ENCODE measurements at regions not wholly inside any gene's neighbourhood (a gene's known extent, or its start where the extent isn't known, plus 50 kb on each side); places are given as distances from the start of the nearest gene placed in this dataset.

- no peak overlapping the region for H3K27ac ChIP-seq (ENCODE audit: low read depth, low read length)
- TF ChIP-seq POLR2A (IDR thresholded peaks at IDR 0.05; ENCODE audit: borderline replicate concordance, extremely low read depth, insufficient read depth, insufficient read length) (no peak), FOSL1 (IDR thresholded peaks at IDR 0.05; ENCODE audit: low read depth) (no peak), MAX (IDR thresholded peaks at IDR 0.05) (no peak), EZH2phosphoT487 (IDR thresholded peaks at IDR 0.05; ENCODE audit: borderline replicate concordance) (no peak), ELF1 (IDR thresholded peaks at IDR 0.05; ENCODE audit: borderline replicate concordance, low read depth) (no peak), RAD21 (IDR thresholded peaks at IDR 0.05; ENCODE audit: low read depth) (no peak)
- no peak overlapping the region for H3K4me2 ChIP-seq (ENCODE audit: low read length)
- ChIA-PET RAD21 (ENCODE audit: low non-redundant PET in 1 of 2, low total read pairs in 2 of 2, uncharacterized antibody in 2 of 2, unreplicated experiment in 2 of 2) (no interaction called here), CTCF (no interaction called here), POLR2A (no interaction called here)
- DNase-seq (ENCODE audit: low read depth, low spot score) (no peak), ATAC-seq (no peak)
- no peaks in the 10 kb centered on the region for H3K79me2 ChIP-seq (ENCODE audit: insufficient read depth, low read length)
- H3K9ac ChIP-seq (ENCODE audit: low read length), result no peak overlapping the region
- H4K20me1 ChIP-seq (ENCODE audit: insufficient read depth), result no peaks in the 10 kb centered on the region
- H3K27me3 ChIP-seq (ENCODE audit: insufficient read depth, low read length), result no peaks in the 10 kb centered on the region
- no peak overlapping the region for H3K4me3 ChIP-seq (replicated peaks in 1 of 2; ENCODE audit: low read depth in 1 of 2, low read length in 2 of 2)
- peaks cover 0 to 2% of the 10 kb centered on the region in 2 experiments; a peak in 1 of 4 replicates for H3K4me1 ChIP-seq (ENCODE audit: control insufficient read depth in 1 of 2, insufficient read depth in 2 of 2, low read length in 2 of 2)
- H3K9me2 ChIP-seq (ENCODE audit: insufficient read depth), result no peaks in the 10 kb centered on the region
- intact Hi-C loops (cut with micrococcal nuclease), result no loop called here
- H2AFZ ChIP-seq (ENCODE audit: low read depth, low read length, poor library complexity, severe bottlenecking), result no peak overlapping the region
- H3K9me3 ChIP-seq (ENCODE audit: control insufficient read depth in 1 of 2, insufficient read depth in 1 of 2, low read depth in 1 of 2, low read length in 2 of 2), result no peaks in the 10 kb centered on the region
- H3K36me3 ChIP-seq (ENCODE audit: control insufficient read depth in 1 of 2, insufficient read depth in 2 of 2, low read length in 2 of 2), result no peaks in the 10 kb centered on the region
- BruUV-seq (replicated peaks), result no TSS peak
Measured at GRCh38 chr6:49087369-49087768, 375.7 kb downstream of the MMUT start.

GRCh38 chr6:49082611-49083010 is 380.4 kb downstream of the MMUT start:
- ATAC-seq, result no peak
- Histone ChIP-seq H3K27ac (ENCODE audit: low read depth, low read length) (no peak overlapping the region), H3K4me1 (ENCODE audit: control insufficient read depth in 1 of 2, insufficient read depth in 2 of 2, low read length in 2 of 2) (peaks cover 0 to 2% of the 10 kb centered on the region in 2 experiments; a peak in 1 of 4 replicates), H3K9me3 (ENCODE audit: control insufficient read depth in 1 of 2, insufficient read depth in 1 of 2, low read depth in 1 of 2, low read length in 2 of 2) (no peaks in the 10 kb centered on the region), H3K9ac (ENCODE audit: low read length) (no peak overlapping the region), H3K27me3 (ENCODE audit: insufficient read depth, low read length) (no peaks in the 10 kb centered on the region), H3K4me3 (replicated peaks in 1 of 2; ENCODE audit: low read depth in 1 of 2, low read length in 2 of 2) (no peak overlapping the region), H3K36me3 (ENCODE audit: control insufficient read depth in 1 of 2, insufficient read depth in 2 of 2, low read length in 2 of 2) (no peaks in the 10 kb centered on the region), H3K79me2 (ENCODE audit: insufficient read depth, low read length) (no peaks in the 10 kb centered on the region), H3K4me2 (ENCODE audit: low read length) (no peak overlapping the region), H2AFZ (ENCODE audit: low read depth, low read length, poor library complexity, severe bottlenecking) (no peak overlapping the region), H3K9me2 (ENCODE audit: insufficient read depth) (no peaks in the 10 kb centered on the region), H4K20me1 (ENCODE audit: insufficient read depth) (no peaks in the 10 kb centered on the region)
- DNase-seq (ENCODE audit: low read depth, low spot score), result no peak
- no TSS peak for BruUV-seq (replicated peaks)
- POLR2A ChIA-PET, result no interaction called here
- RAD21 ChIA-PET (ENCODE audit: low non-redundant PET in 1 of 2, low total read pairs in 2 of 2, uncharacterized antibody in 2 of 2, unreplicated experiment in 2 of 2), result no interaction called here
- CTCF ChIA-PET, result no interaction called here
- intact Hi-C loops (cut with micrococcal nuclease), result no loop called here
- TF ChIP-seq EZH2phosphoT487 (IDR thresholded peaks at IDR 0.05; ENCODE audit: borderline replicate concordance) (no peak), TCF7L2 (IDR thresholded peaks at IDR 0.05; ENCODE audit: borderline replicate concordance, extremely low read depth, insufficient read depth, insufficient read length) (no peak), RAD21 (IDR thresholded peaks at IDR 0.05; ENCODE audit: low read depth) (no peak), SP1 (IDR thresholded peaks at IDR 0.05; ENCODE audit: low read depth) (no peak), ELF1 (IDR thresholded peaks at IDR 0.05; ENCODE audit: borderline replicate concordance, low read depth) (no peak), REST (IDR thresholded peaks at IDR 0.05; ENCODE audit: low read depth) (no peak), CTCF (IDR thresholded peaks at IDR 0.05 in 2 of 3, conservative IDR thresholded peaks at IDR 0.05 in 1 of 3; ENCODE audit: borderline replicate concordance in 1 of 3, insufficient read depth in 1 of 3, low read depth in 2 of 3, low read length in 2 of 3) (no peak), SRF (IDR thresholded peaks at IDR 0.05; ENCODE audit: low read depth) (no peak), EGR1 (IDR thresholded peaks at IDR 0.05; ENCODE audit: low read depth) (no peak), CBX3 (IDR thresholded peaks at IDR 0.05; ENCODE audit: low read depth) (no peak), FOSL1 (IDR thresholded peaks at IDR 0.05; ENCODE audit: low read depth) (no peak), MAX (IDR thresholded peaks at IDR 0.05) (no peak), ZNF274 (IDR thresholded peaks at IDR 0.05; ENCODE audit: low read depth, low read length) (no peak), JUND (IDR thresholded peaks at IDR 0.05) (no peak), CEBPB (IDR thresholded peaks at IDR 0.05; ENCODE audit: low read depth) (no peak), SIN3A (IDR thresholded peaks at IDR 0.05; ENCODE audit: low read depth) (no peak)
